HEK293 (cell line): ENCODE measurements at regions not wholly inside any gene's neighbourhood (a gene's known extent, or its start where the extent isn't known, plus 50 kb on each side); places are given as distances from the start of the nearest gene placed in this dataset.

Source experiments
- CTCF ChIP-seq: fragments of 450-650 bp; formaldehyde crosslinking; IDR thresholded peaks from 2 replicates; pipeline ENCODE4 v1.5.1; 2016; ENCODE audit warnings: missing biosample characterization, missing genetic modification characterization
- HOXA7 ChIP-seq: sonication (generic); formaldehyde crosslinking; IDR thresholded peaks from 2 replicates; pipeline ENCODE4 v1.8.1; 2022; ENCODE audit warnings: missing genetic modification reagents, borderline replicate concordance
- REST ChIP-seq: fragments of 450-650 bp; formaldehyde crosslinking; IDR thresholded peaks from 2 replicates; pipeline ENCODE4 v1.5.1; 2016; ENCODE audit warnings: missing biosample characterization, missing genetic modification characterization
- TCF7L2 ChIP-seq: IDR thresholded peaks from 2 replicates; pipeline ENCODE4 v1.6.1; 2011; ENCODE audit warnings: low read depth, mild to moderate bottlenecking, inconsistent platforms, low read length, moderate library complexity, borderline replicate concordance
- ZBTB11 ChIP-seq: fragments of 450-650 bp; formaldehyde crosslinking; conservative IDR thresholded peaks from 2 replicates; pipeline ENCODE4 v1.5.1; 2016; ENCODE audit warnings: low read depth, missing biosample characterization, missing genetic modification characterization
- ZNF114 ChIP-seq: fragments of 450-650 bp; formaldehyde crosslinking; IDR thresholded peaks from 2 replicates; pipeline ENCODE4 v1.5.0; 2017; ENCODE audit warnings: missing biosample characterization, missing genetic modification characterization
- ZNF24 ChIP-seq: fragments of 450-650 bp; formaldehyde crosslinking; IDR thresholded peaks from 2 replicates; pipeline ENCODE4 v1.5.1; 2016; ENCODE audit warnings: missing biosample characterization, missing genetic modification characterization
- ZNF561 ChIP-seq: fragments of 450-650 bp; IDR thresholded peaks from 2 replicates; pipeline ENCODE4 v1.5.1; 2018; ENCODE audit warnings: missing biosample characterization, missing genetic modification characterization, borderline replicate concordance
- ZNF645 ChIP-seq: fragments of 450-650 bp; formaldehyde crosslinking; IDR thresholded peaks from 2 replicates; pipeline ENCODE4; 2016; ENCODE audit warnings: missing biosample characterization, missing genetic modification characterization
- ZNF768 ChIP-seq: fragments of 450-650 bp; formaldehyde crosslinking; IDR thresholded peaks from 2 replicates; pipeline ENCODE4 v1.5.1; 2018; ENCODE audit warnings: missing biosample characterization, mild to moderate bottlenecking, missing genetic modification characterization
- ZSCAN5A ChIP-seq: fragments of 450-650 bp; formaldehyde crosslinking; IDR thresholded peaks from 2 replicates; pipeline ENCODE4 v1.5.1; 2016; ENCODE audit warnings: missing biosample characterization, missing genetic modification characterization
- ZXDB ChIP-seq: fragments of 450-650 bp; formaldehyde crosslinking; IDR thresholded peaks from 2 replicates; pipeline ENCODE4 v1.5.1; 2016; ENCODE audit warnings: missing biosample characterization, missing genetic modification characterization

- TF ChIP-seq ZNF645 (tag by site-specific recombination) = no peak
- no peak for TF ChIP-seq TCF7L2
- TF ChIP-seq CTCF (tag by site-specific recombination) = no peak
- TF ChIP-seq REST (tag by site-specific recombination) = no peak
- no peak for TF ChIP-seq ZXDB (tag by site-specific recombination)
- TF ChIP-seq ZSCAN5A (tag by site-specific recombination) = no peak
- no peak for TF ChIP-seq ZNF768
- no peak for TF ChIP-seq HOXA7 (CRISPR knock-in tag)
- no peak for TF ChIP-seq ZNF24 (tag by site-specific recombination)
- no peak for TF ChIP-seq ZNF561 (tag by site-specific recombination)
- no peak for TF ChIP-seq ZBTB11 (tag by site-specific recombination)
- TF ChIP-seq ZNF114 (tag by site-specific recombination) = no peak
Measured at GRCh38 chr13:97889803-97890202, 63.7 kb upstream of the IPO5 start.
